ENCODE measurements at regions not wholly inside any gene's neighbourhood (a gene's known extent, or its start where the extent isn't known, plus 50 kb on each side); places are given as distances from the start of the nearest gene placed in this dataset.

- Mint-ChIP-seq H3K4me1 (no peaks in the 10 kb centered on the region), H3K36me3 (no peaks in the 10 kb centered on the region), H3K27ac (no peak overlapping the region), H3K4me3 (no peak overlapping the region), H3K9me3 (no peaks in the 10 kb centered on the region), H3K27me3 (ENCODE audit: low read depth) (peaks cover 26% of the 10 kb centered on the region)
- no peak for DNase-seq (ENCODE audit: low spot score in 2 of 2, unreplicated experiment in 2 of 2)
- no peak for TF ChIP-seq CTCF (IDR thresholded peaks at IDR 0.05; ENCODE audit: unreplicated experiment)
Observed at GRCh38 chr13:102460806-102461205, 59.0 kb upstream of the FGF14 start.

- DNase-seq (ENCODE audit: low spot score in 2 of 2, unreplicated experiment in 2 of 2) = no peak
- Mint-ChIP-seq H3K4me1 (no peaks in the 10 kb centered on the region), H3K9me3 (no peaks in the 10 kb centered on the region), H3K4me3 (no peak overlapping the region), H3K27me3 (ENCODE audit: low read depth) (peaks cover 53% of the 10 kb centered on the region), H3K27ac (no peak overlapping the region), H3K36me3 (no peaks in the 10 kb centered on the region)
- TF ChIP-seq CTCF (IDR thresholded peaks at IDR 0.05; ENCODE audit: unreplicated experiment) = no peak
Observed at GRCh38 chr13:102452836-102453235, 51.0 kb upstream of the FGF14 start.
